ENCODE measurements at regions not wholly inside any gene's neighbourhood (a gene's known extent, or its start where the extent isn't known, plus 50 kb on each side); places are given as distances from the start of the nearest gene placed in this dataset.

- Mint-ChIP-seq H3K36me3 (ENCODE audit: insufficient read depth in 1 of 3, low read depth in 3 of 3) (no peaks in the 10 kb centered on the region; a peak in 1 of 7 replicates), H3K9me3 (no peaks in the 10 kb centered on the region), H3K27me3 (ENCODE audit: low read depth) (no peaks in the 10 kb centered on the region), H3K4me1 (0 out of 4 replicates have a peak, but pooled peaks cover 0 to 2% of the 10 kb centered on the region in 2 experiments), H3K27ac (no peak overlapping the region), H3K4me3 (no peak overlapping the region)
- Histone ChIP-seq H3K27ac (ENCODE audit: insufficient read length, low read depth, low read length) (no peak overlapping the region), H4K8ac (replicated peaks; ENCODE audit: insufficient read length, low read depth, low read length) (no peak overlapping the region), H2AK5ac (ENCODE audit: insufficient read length, low read length) (no peak overlapping the region), H3K79me1 (ENCODE audit: insufficient read depth, low read depth, low read length, poor library complexity, severe bottlenecking) (no peaks in the 10 kb centered on the region), H3K4ac (ENCODE audit: low read depth, low read length) (no peak overlapping the region), H3K18ac (ENCODE audit: insufficient read length, low read depth, low read length) (no peak overlapping the region), H3K4me1 (ENCODE audit: insufficient read depth, low read length) (no peaks in the 10 kb centered on the region), H2BK15ac (ENCODE audit: low read depth, low read length) (no peak overlapping the region), H3K23me2 (ENCODE audit: insufficient read length, low read depth, low read length, poor library complexity, severe bottlenecking) (no peaks in the 10 kb centered on the region), H3K9ac (ENCODE audit: extremely low read depth, insufficient read length, low read length) (no peak overlapping the region), H2BK20ac (ENCODE audit: low read depth, low read length, poor library complexity, severe bottlenecking) (no peak overlapping the region), H3K14ac (ENCODE audit: insufficient read depth, low read length) (no peak overlapping the region), H3K56ac (ENCODE audit: insufficient read length, low read depth, low read length) (no peak overlapping the region), H2BK12ac (ENCODE audit: insufficient read length, low read depth, low read length) (no peak overlapping the region), H4K20me1 (ENCODE audit: control insufficient read depth, insufficient read depth, insufficient read length) (no peaks in the 10 kb centered on the region), H3K4me2 (ENCODE audit: insufficient read depth, insufficient read length, low read length) (no peak overlapping the region), H3K9me3 (ENCODE audit: control insufficient read depth, low read depth, low read length) (no peaks in the 10 kb centered on the region), H4K91ac (ENCODE audit: insufficient read length, low read depth, low read length) (no peak overlapping the region), H3T11ph (ENCODE audit: low read length) (no peak overlapping the region), H3K23ac (ENCODE audit: insufficient read length, low read depth, low read length) (no peak overlapping the region), H2BK5ac (ENCODE audit: insufficient read length, low read length) (no peak overlapping the region), H2AFZ (ENCODE audit: low read length) (no peak overlapping the region), H3K27me3 (ENCODE audit: insufficient read depth, low read length) (no peaks in the 10 kb centered on the region), H3K79me2 (ENCODE audit: insufficient read depth, low read length) (no peaks in the 10 kb centered on the region), H4K5ac (ENCODE audit: insufficient read length, low read depth, low read length) (no peak overlapping the region), H2BK120ac (ENCODE audit: low read depth, low read length, poor library complexity, severe bottlenecking) (no peak overlapping the region)
- DNase-seq, result no peak
- TF ChIP-seq CTCF (conservative IDR thresholded peaks at IDR 0.05), result no peak
Measured at GRCh38 chr13:86269511-86269910, 470.3 kb upstream of the SLITRK6 start.

Measured in H9 (cell line).